ENCODE measurements at regions not wholly inside any gene's neighbourhood (a gene's known extent, or its start where the extent isn't known, plus 50 kb on each side); places are given as distances from the start of the nearest gene placed in this dataset.
"Not testable (repeated sequence)": the region's sequence is repeated elsewhere in the genome, so short reads cannot be mapped to it uniquely, and the experiment has no call there.

- H3K9me3 Mint-ChIP-seq, result peaks cover 2% of the 10 kb centered on the region
- H3K4me3 Mint-ChIP-seq, result no peak overlapping the region
- ATAC-seq (replicated peaks; ENCODE audit: extremely low read depth, poor library complexity, severe bottlenecking) (no peak), DNase-seq (ENCODE audit: low spot score in 2 of 2) (no peak)
- no peaks in the 10 kb centered on the region for H3K4me1 Mint-ChIP-seq
- no peaks in the 10 kb centered on the region for H3K36me3 Mint-ChIP-seq (ENCODE audit: insufficient read depth)
- no peak overlapping the region for H3K27ac Mint-ChIP-seq (ENCODE audit: low read depth)
- H3K27me3 Mint-ChIP-seq, result no peaks in the 10 kb centered on the region
Observed at GRCh38 chr1:194654956-194655355, 1468.5 kb upstream of the B3GALT2 start.

- DNase-seq (ENCODE audit: low spot score in 2 of 2), result no peak
- Mint-ChIP-seq H3K36me3 (ENCODE audit: insufficient read depth) (no peaks in the 10 kb centered on the region), H3K9me3 (no peaks in the 10 kb centered on the region), H3K4me3 (no peak overlapping the region), H3K27ac (ENCODE audit: low read depth) (no peak overlapping the region), H3K4me1 (no peaks in the 10 kb centered on the region), H3K27me3 (no peaks in the 10 kb centered on the region)
- ATAC-seq (replicated peaks; ENCODE audit: extremely low read depth, poor library complexity, severe bottlenecking), result no peak
Observed at GRCh38 chr1:194653385-194653784, 1467.0 kb upstream of the B3GALT2 start.

GRCh38 chr1:194647118-194647517 is 1460.7 kb upstream of the B3GALT2 start:
- H3K4me3 Mint-ChIP-seq, result no peak overlapping the region
- no peaks in the 10 kb centered on the region for H3K4me1 Mint-ChIP-seq
- no peaks in the 10 kb centered on the region for H3K9me3 Mint-ChIP-seq
- H3K27ac Mint-ChIP-seq (ENCODE audit: low read depth), result no peak overlapping the region
- no peak for DNase-seq (ENCODE audit: low spot score in 2 of 2)
- no peak for ATAC-seq (replicated peaks; ENCODE audit: extremely low read depth, poor library complexity, severe bottlenecking)
- no peaks in the 10 kb centered on the region for H3K27me3 Mint-ChIP-seq
- no peaks in the 10 kb centered on the region for H3K36me3 Mint-ChIP-seq (ENCODE audit: insufficient read depth)

GRCh38 chr1:194644528-194644927 is 1458.1 kb upstream of the B3GALT2 start:
- H3K36me3 Mint-ChIP-seq (ENCODE audit: insufficient read depth), result no peaks in the 10 kb centered on the region
- ATAC-seq (replicated peaks; ENCODE audit: extremely low read depth, poor library complexity, severe bottlenecking) (no peak), DNase-seq (ENCODE audit: low spot score in 2 of 2) (no peak)
- no peaks in the 10 kb centered on the region for H3K4me1 Mint-ChIP-seq
- H3K27me3 Mint-ChIP-seq, result no peaks in the 10 kb centered on the region
- no peak overlapping the region for H3K4me3 Mint-ChIP-seq
- peaks cover 7% of the 10 kb centered on the region for H3K9me3 Mint-ChIP-seq
- H3K27ac Mint-ChIP-seq (ENCODE audit: low read depth), result no peak overlapping the region

- no peaks in the 10 kb centered on the region for H3K27me3 Mint-ChIP-seq
- DNase-seq (ENCODE audit: low spot score in 2 of 2), result no peak
- H3K27ac Mint-ChIP-seq (ENCODE audit: low read depth), result no peak overlapping the region
- no peaks in the 10 kb centered on the region for H3K36me3 Mint-ChIP-seq (ENCODE audit: insufficient read depth)
- no peak overlapping the region for H3K4me3 Mint-ChIP-seq
- H3K4me1 Mint-ChIP-seq, result no peaks in the 10 kb centered on the region
- no peak for ATAC-seq (replicated peaks; ENCODE audit: extremely low read depth, poor library complexity, severe bottlenecking)
- H3K9me3 Mint-ChIP-seq, result peaks cover 7% of the 10 kb centered on the region
Observed at GRCh38 chr1:194640322-194640721, 1453.9 kb upstream of the B3GALT2 start.

GRCh38 chr1:194629011-194629410 is 1442.6 kb upstream of the B3GALT2 start:
- Mint-ChIP-seq H3K4me3 (no peak overlapping the region), H3K9me3 (peaks cover 12% of the 10 kb centered on the region), H3K36me3 (ENCODE audit: insufficient read depth) (no peaks in the 10 kb centered on the region), H3K27me3 (no peaks in the 10 kb centered on the region), H3K27ac (ENCODE audit: low read depth) (no peak overlapping the region), H3K4me1 (no peaks in the 10 kb centered on the region)
- DNase-seq (ENCODE audit: low spot score in 2 of 2) (no peak), ATAC-seq (replicated peaks; ENCODE audit: extremely low read depth, poor library complexity, severe bottlenecking) (no peak)

- no peak for DNase-seq (ENCODE audit: low spot score in 2 of 2)
- peaks cover 12% of the 10 kb centered on the region for H3K9me3 Mint-ChIP-seq
- H3K27ac Mint-ChIP-seq (ENCODE audit: low read depth), result no peak overlapping the region
Observed at GRCh38 chr1:194624833-194625232, 1438.4 kb upstream of the B3GALT2 start.

GRCh38 chr1:194618101-194618500 is 1431.7 kb upstream of the B3GALT2 start:
- H3K4me1 Mint-ChIP-seq, result no peaks in the 10 kb centered on the region
- ATAC-seq (replicated peaks; ENCODE audit: extremely low read depth, poor library complexity, severe bottlenecking) (no peak), DNase-seq (ENCODE audit: low spot score in 2 of 2) (no peak)
- H3K27me3 Mint-ChIP-seq, result no peaks in the 10 kb centered on the region
- H3K4me3 Mint-ChIP-seq, result no peak overlapping the region
- no peaks in the 10 kb centered on the region for H3K9me3 Mint-ChIP-seq
- no peaks in the 10 kb centered on the region for H3K36me3 Mint-ChIP-seq (ENCODE audit: insufficient read depth)
- no peak overlapping the region for H3K27ac Mint-ChIP-seq (ENCODE audit: low read depth)

More at GRCh38 chr1:194624833-194625232, 1438.4 kb upstream of the B3GALT2 start:
- H3K27me3 Mint-ChIP-seq, result no peaks in the 10 kb centered on the region
- no peaks in the 10 kb centered on the region for H3K36me3 Mint-ChIP-seq (ENCODE audit: insufficient read depth)
- no peak overlapping the region for H3K4me3 Mint-ChIP-seq
- ATAC-seq (replicated peaks; ENCODE audit: extremely low read depth, poor library complexity, severe bottlenecking), result no peak
- H3K4me1 Mint-ChIP-seq, result no peaks in the 10 kb centered on the region

GRCh38 chr1:194617272-194617671 is 1430.9 kb upstream of the B3GALT2 start:
- not testable (repeated sequence) for H3K36me3 Mint-ChIP-seq (ENCODE audit: insufficient read depth); H3K4me1 Mint-ChIP-seq; H3K27ac Mint-ChIP-seq (ENCODE audit: low read depth); H3K27me3 Mint-ChIP-seq; H3K4me3 Mint-ChIP-seq; H3K9me3 Mint-ChIP-seq; DNase-seq (ENCODE audit: low spot score in 2 of 2); ATAC-seq (replicated peaks; ENCODE audit: extremely low read depth, poor library complexity, severe bottlenecking)

- no peak for ATAC-seq (replicated peaks; ENCODE audit: extremely low read depth, poor library complexity, severe bottlenecking)
- Mint-ChIP-seq H3K27me3 (no peaks in the 10 kb centered on the region), H3K36me3 (ENCODE audit: insufficient read depth) (no peaks in the 10 kb centered on the region), H3K9me3 (no peaks in the 10 kb centered on the region), H3K27ac (ENCODE audit: low read depth) (no peak overlapping the region), H3K4me1 (no peaks in the 10 kb centered on the region), H3K4me3 (no peak overlapping the region)
- no peak for DNase-seq (ENCODE audit: low spot score in 2 of 2)
Observed at GRCh38 chr1:194616835-194617234, 1430.4 kb upstream of the B3GALT2 start.

GRCh38 chr1:194602184-194602583 is 1415.8 kb upstream of the B3GALT2 start:
- ATAC-seq (replicated peaks; ENCODE audit: extremely low read depth, poor library complexity, severe bottlenecking) (no peak), DNase-seq (ENCODE audit: low spot score in 2 of 2) (no peak)
- Mint-ChIP-seq H3K9me3 (no peaks in the 10 kb centered on the region), H3K4me1 (no peaks in the 10 kb centered on the region), H3K27ac (ENCODE audit: low read depth) (no peak overlapping the region), H3K27me3 (no peaks in the 10 kb centered on the region), H3K4me3 (no peak overlapping the region), H3K36me3 (ENCODE audit: insufficient read depth) (no peaks in the 10 kb centered on the region)

GRCh38 chr1:194600716-194601115 is 1414.3 kb upstream of the B3GALT2 start:
- no peaks in the 10 kb centered on the region for H3K4me1 Mint-ChIP-seq
- no peak for ATAC-seq (replicated peaks; ENCODE audit: extremely low read depth, poor library complexity, severe bottlenecking)
- no peaks in the 10 kb centered on the region for H3K27me3 Mint-ChIP-seq
- H3K9me3 Mint-ChIP-seq, result no peaks in the 10 kb centered on the region
- DNase-seq (ENCODE audit: low spot score in 2 of 2), result no peak
- no peaks in the 10 kb centered on the region for H3K36me3 Mint-ChIP-seq (ENCODE audit: insufficient read depth)
- no peak overlapping the region for H3K27ac Mint-ChIP-seq (ENCODE audit: low read depth)
- H3K4me3 Mint-ChIP-seq, result no peak overlapping the region

- no peak for ATAC-seq (replicated peaks; ENCODE audit: extremely low read depth, poor library complexity, severe bottlenecking)
- Mint-ChIP-seq H3K9me3 (no peaks in the 10 kb centered on the region), H3K27me3 (no peaks in the 10 kb centered on the region), H3K36me3 (ENCODE audit: insufficient read depth) (no peaks in the 10 kb centered on the region), H3K4me3 (no peak overlapping the region), H3K27ac (ENCODE audit: low read depth) (no peak overlapping the region), H3K4me1 (no peaks in the 10 kb centered on the region)
- DNase-seq (ENCODE audit: low spot score in 2 of 2), result no peak
Observed at GRCh38 chr1:194598098-194598497, 1411.7 kb upstream of the B3GALT2 start.

GRCh38 chr1:194586302-194586701 is 1399.9 kb upstream of the B3GALT2 start:
- Mint-ChIP-seq H3K4me1 (no peaks in the 10 kb centered on the region), H3K27me3 (no peaks in the 10 kb centered on the region), H3K9me3 (peaks cover 6% of the 10 kb centered on the region), H3K36me3 (ENCODE audit: insufficient read depth) (no peaks in the 10 kb centered on the region), H3K4me3 (no peak overlapping the region), H3K27ac (ENCODE audit: low read depth) (no peak overlapping the region)
- no peak for ATAC-seq (replicated peaks; ENCODE audit: extremely low read depth, poor library complexity, severe bottlenecking)
- no peak for DNase-seq (ENCODE audit: low spot score in 2 of 2)
